NCI-H526 (cell line): ENCODE measurements at regions not wholly inside any gene's neighbourhood (a gene's known extent, or its start where the extent isn't known, plus 50 kb on each side); places are given as distances from the start of the nearest gene placed in this dataset.

Source experiments
- DNase-seq, 2 experiments: peaks; one replicate each; lab custom pipeline; 2025; lab: John Stamatoyannopoulos, UW

DNA sequence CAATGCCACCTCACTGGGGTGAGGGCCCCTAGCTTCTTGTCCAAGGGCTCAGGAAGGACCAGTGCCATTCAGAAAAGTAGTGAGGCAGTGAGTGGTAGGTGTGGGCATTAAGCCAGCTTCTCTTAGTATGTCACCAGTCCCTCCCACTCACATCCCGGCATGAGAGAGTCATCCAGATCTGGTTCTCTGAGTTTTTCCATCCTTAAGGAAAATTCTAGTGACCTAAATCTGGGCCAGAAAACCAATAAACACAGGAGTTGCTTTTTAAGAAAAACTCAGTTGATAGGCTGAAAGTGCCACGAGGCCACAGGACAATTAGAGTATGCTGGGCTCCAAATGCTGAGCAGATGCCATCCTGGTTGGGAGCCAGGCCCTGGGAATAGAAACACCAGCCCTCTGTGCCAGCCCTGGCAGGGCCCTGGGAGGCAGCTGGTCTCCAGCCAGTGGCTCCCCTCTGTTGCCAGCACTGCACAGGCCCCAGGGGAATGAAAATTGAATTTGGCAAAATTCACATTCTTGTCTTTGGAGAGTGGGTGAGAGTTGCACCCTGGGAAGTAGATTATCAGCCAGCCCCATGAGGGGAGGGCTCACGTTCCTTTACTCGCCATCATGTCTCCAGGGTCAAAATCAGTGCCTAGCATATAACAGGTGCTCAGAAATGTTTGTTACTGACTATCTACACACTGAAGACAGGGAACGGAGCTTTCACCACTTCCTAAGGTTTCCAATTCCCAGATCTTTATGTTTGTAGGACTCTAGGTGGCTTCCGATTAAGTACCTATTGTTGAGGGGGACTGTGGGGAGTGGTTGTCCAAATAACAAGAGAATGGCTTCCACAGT, 52.8 kb downstream of the FAM43A start:
- no peak for DNase-seq

DNA sequence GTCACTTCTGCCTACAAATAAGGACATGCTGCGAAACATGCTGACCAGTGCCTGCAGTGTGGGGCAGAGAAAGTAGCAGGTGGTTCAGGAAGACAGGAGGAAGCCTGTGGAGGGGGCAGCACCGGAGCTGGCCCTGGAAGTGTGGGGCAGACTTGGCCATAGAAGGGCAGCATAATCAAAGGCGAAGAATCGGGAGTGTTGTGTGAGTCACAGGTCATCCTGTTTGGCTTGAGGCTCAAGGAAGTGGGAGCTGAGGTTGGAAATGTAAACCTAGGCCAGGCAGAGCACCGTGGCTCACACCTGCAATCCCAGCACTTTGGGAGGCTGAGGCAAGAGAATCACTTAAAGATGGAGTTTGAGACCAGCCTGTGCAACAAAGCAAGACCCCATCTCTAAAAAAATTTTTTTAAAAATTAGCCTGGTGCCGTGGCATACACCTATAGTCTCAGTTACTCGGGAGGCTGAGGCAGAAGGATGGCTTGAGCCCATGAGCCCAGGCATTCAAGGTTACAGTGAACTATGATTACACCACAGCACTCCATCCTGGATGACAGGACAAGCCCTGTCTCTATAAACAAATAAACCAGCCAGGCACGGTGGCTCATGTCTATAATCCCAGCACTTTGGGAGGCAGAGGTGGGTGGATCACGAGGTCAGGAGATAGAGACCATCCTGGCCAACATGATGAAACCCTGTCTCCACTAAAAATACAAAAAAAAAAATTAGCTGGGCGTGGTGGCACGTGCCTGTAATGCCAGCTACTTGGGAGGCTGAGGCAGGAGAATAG, 54.0 kb downstream of the FAM43A start:
- DNase-seq = no peak

DNA sequence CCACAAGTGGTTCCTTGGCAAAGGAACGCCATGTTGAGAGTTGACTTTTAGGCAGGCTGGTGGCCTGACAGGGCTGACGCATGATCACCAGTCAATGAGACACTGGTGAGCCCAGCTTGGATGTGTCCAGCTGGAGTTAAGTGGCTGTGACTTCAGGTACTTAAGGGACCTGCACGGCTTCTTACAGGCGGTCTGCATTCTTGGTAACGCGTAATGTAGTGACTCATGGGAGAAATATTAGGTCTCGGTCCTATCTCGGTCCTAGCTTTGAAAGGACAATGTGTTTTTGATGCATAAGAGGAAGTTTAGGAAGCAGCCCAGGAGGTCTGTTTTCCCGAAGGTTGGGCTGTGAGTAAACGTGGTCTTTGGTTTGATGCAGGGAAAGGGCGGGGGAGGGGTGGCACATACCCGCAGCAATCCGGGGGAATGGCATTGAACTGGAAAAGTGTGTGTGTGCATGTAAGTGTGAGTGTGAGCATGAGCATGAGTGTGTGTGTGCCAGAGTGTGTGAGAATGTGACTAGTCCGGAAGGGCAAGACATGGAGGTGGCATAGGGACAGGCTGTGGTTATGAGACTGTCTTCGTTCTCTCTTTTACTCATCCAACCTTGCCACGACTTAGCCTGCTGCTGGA, 55.3 kb downstream of the FAM43A start:
- no peak for DNase-seq

- no peak for DNase-seq
Measured at GRCh38 chr3:194741916-194742315, 56.2 kb downstream of the FAM43A start.

DNA sequence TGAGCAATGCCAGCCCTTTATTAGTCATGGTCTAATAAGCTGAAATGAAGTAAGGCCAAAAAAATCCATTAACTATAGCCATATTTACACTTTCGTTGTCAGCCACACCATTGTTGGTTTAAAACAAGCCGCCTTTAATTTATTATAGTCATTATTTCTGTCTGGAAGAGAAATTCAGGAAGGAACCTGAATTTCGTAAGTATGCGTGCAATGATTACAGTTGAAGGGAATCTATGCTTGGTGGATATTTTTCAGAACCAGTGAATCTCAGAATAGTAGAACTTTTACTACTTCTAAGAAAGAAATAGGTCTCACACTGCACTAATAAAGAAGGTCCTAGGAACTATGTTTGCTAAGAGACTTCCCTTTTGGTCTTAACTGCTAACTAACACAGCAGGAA, 59.1 kb downstream of the FAM43A start:
- no peak for DNase-seq

GRCh38 chr3:194745422-194746184, 59.9 kb downstream of the FAM43A start:
- DNase-seq = no peak

DNA sequence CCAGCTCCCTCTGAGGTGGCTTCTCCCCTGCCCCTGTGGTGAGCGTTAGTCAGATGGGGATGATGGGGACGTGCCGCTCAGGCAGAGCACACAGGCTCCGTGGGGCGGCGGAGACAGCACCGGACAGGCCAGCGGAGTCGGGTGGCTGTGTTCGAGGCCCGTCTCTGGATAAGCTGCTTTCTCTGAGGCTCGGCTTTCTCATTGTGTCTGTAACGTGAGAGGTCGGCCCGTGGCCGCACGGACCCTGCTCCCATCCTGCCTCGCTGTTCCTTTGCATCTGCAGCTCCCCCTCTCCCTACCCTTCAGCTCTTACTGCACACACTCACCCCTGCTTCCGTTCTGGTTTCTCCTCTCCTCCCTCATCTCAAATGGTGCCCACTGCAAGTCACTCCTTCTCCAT, 62.5 kb downstream of the FAM43A start:
- no peak for DNase-seq

DNA sequence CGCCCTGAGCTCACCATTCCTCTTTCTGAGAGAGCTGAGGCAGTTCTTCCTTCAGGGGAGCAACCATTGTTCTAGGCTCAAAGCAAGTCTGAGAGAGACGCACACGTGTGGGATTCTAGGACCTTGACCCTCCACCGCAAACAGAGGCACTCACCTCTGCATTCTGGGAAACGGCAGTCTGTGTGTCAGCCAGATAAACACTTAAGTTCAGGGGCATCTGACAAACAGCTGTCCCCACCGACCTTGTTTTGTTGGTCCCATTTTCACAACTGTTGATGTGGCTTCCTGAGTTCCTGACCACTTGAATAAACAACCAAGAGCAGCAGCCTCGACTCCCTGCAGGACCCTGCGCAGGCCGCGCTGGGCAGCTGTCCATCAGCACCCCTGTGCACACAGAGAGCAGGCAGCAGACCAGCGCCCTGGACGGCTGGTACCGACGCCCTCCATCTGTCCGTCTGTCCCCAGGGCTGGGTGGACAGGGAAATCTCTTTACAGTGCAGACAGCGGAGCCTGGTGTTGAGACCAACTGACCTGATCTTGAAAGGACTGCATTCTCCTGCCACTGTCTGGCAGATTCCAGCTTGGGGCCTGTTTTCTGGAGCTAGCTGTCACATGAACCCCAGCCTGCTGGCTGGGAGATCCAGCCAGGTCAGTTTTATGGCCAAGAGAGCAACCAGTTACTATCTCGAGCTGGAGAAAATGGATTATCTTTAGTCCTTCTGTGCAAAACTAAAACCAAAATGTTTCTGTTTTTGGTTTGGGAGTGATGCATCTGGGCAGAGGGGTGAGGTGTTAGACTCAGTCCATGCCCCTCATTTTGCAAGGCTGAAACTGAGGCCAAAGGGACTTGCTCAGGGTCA, 64.2 kb downstream of the FAM43A start:
- DNase-seq = no peak

DNA sequence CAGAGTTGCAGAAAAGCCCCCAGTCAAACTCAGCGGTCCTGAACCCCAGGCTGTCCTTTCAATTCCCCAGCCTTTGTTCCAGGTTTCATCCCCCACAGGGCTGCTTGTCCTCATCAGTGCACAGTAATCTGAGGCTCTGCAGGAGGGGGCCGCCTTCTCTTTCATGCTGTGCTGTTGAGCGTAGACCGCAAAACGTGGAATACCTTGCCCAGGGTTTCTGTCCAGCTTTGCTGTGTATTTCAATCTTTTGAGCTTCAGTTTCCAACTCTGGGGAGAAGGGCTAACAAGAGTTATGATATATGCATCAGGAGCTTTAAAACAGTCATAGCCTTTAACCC, 64.8 kb downstream of the FAM43A start:
- no peak for DNase-seq

DNA sequence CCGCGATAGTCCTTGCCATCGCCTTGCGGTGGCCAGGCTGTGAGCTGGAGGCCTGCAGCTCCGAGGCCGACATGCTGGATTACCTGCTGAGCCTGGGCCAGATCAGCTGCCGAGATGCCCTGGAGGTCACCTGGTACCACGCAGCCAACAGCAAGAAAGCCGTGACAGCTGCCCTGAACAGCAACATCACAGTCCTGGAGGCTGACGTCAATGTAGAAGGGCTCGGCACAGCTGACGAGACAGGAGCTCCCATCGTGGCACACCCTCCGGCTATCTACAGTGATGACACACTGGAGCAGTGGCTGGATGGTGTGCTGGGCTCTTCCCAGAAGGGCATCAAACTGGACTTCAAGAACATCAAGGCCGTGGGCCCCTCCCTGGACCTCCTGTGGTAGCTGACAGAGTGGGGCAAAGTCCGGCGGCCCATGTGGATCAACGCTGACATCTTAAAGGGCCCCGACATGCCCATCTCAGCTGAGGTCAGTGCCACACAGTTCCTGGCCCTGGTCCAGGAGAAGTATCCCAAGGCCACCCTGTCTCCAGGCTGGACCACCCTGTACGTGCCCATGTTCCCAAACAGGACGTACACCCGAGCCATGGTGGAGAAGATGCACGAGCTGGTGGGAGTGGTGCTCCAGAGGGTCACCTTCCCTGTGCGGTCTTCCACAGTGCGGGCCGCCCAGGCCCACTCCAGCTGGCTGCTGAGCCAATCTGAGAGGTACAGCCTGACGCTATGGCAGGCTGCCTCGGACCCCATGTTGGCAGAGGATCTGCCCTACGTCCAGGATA, 70.2 kb downstream of the FAM43A start:
- DNase-seq = no peak

- no peak for DNase-seq
Measured at GRCh38 chr3:194756460-194756779, 70.7 kb downstream of the FAM43A start.

DNA sequence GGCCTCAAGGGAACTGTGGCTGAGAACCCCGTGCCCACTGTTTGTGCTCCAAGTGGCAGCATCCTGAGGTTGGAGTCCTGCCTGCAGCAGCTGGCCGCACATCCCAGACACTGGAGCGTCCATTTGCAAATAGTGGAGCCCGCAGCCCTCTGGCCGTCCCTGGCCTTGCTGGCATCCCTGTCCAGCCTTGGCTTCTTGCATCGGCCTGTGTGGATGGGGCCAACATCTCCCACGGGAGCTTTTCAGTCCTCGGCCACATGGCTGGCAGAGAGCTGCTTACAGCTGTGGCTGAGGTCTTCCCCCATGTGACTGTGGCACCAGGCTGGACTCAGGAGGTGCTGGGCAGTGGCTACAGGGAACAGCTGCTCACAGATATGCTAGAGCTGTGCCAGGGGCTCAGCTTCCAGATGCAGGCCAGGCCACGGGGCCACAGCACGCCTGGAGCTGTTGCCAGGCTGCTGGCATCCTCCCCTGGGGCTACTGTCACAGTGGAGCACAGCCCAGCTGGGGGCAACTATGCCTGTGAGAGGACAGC, 71.2 kb downstream of the FAM43A start:
- DNase-seq = no peak

GRCh38 chr3:194757647-194758061, 72.0 kb downstream of the FAM43A start:
- DNase-seq = no peak

DNA sequence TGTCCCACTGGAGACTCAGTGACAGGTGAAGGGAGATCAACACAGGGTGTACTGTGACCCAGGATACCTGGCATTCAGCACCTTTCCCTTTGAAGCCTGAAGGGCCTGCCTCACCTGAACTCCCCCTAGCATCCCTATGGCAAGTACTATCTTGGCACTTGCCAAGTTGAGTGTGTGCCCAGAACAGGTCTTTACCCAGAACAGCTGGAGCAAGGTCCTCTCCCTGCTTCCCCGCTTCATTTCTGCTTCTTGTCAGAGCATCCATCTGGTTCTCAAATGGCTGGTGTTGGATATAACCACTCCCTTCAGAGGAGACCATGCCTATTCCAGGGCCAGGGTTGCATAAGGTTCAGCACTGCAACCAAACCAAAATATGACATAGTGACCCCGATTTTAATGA, 73.0 kb downstream of the FAM43A start:
- no peak for DNase-seq

DNA sequence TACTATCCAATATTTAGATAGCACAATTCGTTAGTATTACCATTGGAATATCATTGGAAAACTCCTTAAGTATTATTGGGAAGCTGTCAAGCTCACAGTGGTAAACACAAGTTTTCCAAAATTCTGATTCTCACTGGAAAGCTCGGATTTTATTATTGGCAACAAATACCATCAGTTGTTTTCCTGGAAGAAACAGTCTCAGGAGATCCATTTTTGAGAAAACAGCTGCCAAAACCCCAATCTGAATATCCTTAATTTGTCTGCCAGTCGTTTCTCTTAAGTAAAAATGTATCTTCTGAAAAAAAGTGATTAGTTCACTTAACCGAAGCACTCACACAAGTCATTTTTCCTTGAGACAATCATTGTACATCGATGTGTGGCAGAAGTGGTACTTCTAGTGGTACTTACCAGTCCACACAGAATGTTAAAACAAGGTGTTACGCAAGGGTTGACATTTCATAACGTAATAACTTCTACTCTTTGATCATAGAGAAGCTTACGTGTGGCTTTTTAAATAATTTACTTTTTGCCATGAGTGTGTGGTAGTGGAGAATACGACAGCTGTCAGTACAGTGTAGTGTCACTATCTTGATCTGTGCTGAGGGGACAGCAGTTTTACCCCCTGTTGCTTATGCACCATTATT, 74.9 kb downstream of the FAM43A start:
- no peak for DNase-seq

GRCh38 chr3:194761384-194761783, 75.7 kb downstream of the FAM43A start:
- DNase-seq = peak; percentile 11 to 50

GRCh38 chr3:194766845-194767244, 81.2 kb downstream of the FAM43A start:
- DNase-seq = no peak

DNA sequence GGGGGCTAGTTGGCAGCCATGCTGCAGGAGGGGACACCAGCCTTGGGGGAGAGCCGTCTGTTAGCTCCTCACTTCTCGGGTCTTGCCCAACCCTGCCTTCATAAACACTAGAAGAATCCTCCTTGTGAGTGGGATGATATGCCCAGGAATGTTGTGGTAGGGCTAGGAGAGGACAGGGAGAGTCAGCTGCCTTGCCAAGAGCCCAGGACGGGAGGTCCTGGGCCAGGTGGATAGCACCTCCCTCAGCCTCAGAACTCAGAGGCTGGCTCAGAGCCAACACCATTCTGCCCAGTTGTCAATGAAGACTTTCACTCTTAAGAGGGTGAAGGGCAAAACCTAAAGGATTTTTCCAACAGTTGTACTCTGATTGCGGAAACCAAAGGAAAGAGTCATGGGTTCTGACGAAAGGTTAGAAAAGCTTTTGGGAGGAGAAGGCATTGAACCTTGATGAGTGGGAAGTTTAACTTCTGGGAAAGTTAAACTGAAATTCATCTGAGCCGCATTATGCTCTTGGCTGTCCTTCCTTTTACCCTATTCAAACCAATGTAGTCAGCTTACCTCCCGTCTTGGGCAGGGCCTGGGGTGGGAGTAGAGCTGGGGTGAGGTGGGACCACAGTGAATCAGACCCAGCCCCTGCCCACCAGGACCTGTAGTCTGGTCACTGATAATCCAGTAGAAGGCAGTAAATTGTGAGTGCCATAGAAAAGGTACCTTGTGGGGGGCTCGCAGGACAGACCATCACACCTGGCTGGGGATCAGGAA, 81.9 kb downstream of the FAM43A start:
- DNase-seq = no peak

GRCh38 chr3:194768586-194768985, 82.9 kb downstream of the FAM43A start:
- no peak for DNase-seq
